ENCODE measurements at regions not wholly inside any gene's neighbourhood (a gene's known extent, or its start where the extent isn't known, plus 50 kb on each side); places are given as distances from the start of the nearest gene placed in this dataset.

DNA sequence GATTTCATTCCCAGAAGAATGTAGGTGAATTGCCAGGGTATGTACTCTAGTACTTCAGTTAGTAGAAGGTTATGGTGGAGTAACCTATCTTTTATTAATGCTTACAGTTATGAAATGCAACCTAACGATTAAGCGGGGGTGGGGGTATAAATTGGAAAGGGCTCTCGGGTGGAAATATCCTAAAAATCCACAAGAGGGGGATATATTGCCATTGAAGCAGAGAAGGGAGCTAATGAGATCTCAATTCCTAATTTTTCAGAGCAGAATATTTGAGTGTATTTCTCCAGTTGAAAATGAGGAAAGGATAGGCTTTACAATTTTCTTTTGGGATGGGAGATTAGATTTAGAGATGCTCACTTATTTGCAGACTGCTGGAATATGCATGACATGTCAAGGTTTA is 90.8 kb downstream of the DNAJB9 start:
- peak in 1 of 5 donors; percentile 23 for DNase-seq
- Histone ChIP-seq H3K27ac (ENCODE audit: low read depth in 2 of 2, low read length in 2 of 2) (no peak overlapping the region), H3K9ac (ENCODE audit: low read length in 3 of 3) (no peak overlapping the region), H3K36me3 (ENCODE audit: control insufficient read depth in 2 of 3, insufficient read depth in 3 of 3, low read length in 3 of 3) (no peaks in the 10 kb centered on the region), H3K9me3 (ENCODE audit: control insufficient read depth in 2 of 3, insufficient read depth in 1 of 3, low read length in 3 of 3) (no peaks in the 10 kb centered on the region), H3K4me1 (ENCODE audit: control insufficient read depth in 2 of 3, insufficient read depth in 2 of 3, low read depth in 1 of 3, low read length in 3 of 3) (no peaks in the 10 kb centered on the region), H3K27me3 (ENCODE audit: control insufficient read depth, insufficient read depth, low read length) (no peaks in the 10 kb centered on the region), H3K4me3 (ENCODE audit: low read length in 3 of 3) (no peak overlapping the region)
- FAIRE-seq, result no peak
- TF ChIP-seq, protein P1, sequence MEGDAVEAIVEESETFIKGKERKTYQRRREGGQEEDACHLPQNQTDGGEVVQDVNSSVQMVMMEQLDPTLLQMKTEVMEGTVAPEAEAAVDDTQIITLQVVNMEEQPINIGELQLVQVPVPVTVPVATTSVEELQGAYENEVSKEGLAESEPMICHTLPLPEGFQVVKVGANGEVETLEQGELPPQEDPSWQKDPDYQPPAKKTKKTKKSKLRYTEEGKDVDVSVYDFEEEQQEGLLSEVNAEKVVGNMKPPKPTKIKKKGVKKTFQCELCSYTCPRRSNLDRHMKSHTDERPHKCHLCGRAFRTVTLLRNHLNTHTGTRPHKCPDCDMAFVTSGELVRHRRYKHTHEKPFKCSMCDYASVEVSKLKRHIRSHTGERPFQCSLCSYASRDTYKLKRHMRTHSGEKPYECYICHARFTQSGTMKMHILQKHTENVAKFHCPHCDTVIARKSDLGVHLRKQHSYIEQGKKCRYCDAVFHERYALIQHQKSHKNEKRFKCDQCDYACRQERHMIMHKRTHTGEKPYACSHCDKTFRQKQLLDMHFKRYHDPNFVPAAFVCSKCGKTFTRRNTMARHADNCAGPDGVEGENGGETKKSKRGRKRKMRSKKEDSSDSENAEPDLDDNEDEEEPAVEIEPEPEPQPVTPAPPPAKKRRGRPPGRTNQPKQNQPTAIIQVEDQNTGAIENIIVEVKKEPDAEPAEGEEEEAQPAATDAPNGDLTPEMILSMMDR (IDR thresholded peaks at IDR 0.05; ENCODE audit: borderline replicate concordance, extremely low read depth, insufficient read depth), result no peak
- intact Hi-C loops (cut with DNase I), result no loop called here

DNA sequence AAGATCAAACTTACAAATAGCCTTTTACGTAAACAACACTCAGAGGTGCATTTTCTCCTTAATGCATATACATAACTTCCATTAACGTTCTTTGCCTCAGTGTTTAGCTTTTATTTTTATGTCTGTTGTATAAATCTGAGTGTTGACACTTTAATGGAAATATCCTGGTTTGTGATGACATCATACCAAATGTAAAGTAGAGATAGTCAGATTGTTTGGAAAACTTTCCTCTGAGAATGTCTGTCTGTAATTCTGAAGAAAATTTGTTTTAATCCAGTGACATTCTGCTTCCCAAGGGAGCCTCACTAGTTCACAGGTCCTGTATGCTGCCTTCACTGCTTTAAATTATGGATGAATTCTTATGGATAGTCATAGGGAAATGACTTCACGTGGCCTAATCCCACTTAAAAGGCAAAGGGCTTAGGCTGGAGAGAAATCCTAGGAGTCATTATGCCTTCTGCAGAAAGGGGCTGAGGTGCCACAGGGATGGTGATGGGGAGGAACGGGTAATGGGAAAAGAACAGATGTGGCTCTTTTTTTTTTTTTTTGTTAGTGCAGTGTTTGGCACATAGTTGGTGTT is 93.2 kb downstream of the DNAJB9 start:
- FAIRE-seq, result no peak
- intact Hi-C loops (cut with DNase I), result no loop called here

DNA sequence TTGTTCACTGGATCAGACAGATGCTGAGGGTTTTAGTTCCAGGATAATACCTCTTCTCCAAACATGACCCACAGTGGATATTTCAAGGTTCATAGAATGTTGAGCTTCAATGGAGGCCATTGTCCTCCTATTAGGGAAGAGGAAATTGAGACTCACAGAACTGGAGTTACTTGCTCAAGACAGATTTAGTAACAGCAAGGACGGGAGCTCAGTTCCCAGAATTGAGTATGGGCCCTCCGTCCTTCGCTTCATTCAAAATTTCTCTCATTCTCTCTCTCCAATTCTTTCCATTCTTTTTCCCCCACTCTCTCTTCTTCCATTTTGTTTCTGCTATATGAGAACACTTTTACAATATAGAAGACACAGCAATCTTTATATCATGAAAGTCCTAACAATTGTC is 94.0 kb downstream of the DNAJB9 start:
- Histone ChIP-seq H3K9me3 (ENCODE audit: control insufficient read depth in 2 of 3, insufficient read depth in 1 of 3, low read length in 3 of 3) (no peaks in the 10 kb centered on the region), H3K27ac (ENCODE audit: low read depth in 2 of 2, low read length in 2 of 2) (no peak overlapping the region), H3K9ac (ENCODE audit: low read length in 3 of 3) (no peak overlapping the region), H3K4me3 (ENCODE audit: low read length in 3 of 3) (no peak overlapping the region), H3K36me3 (ENCODE audit: control insufficient read depth in 2 of 3, insufficient read depth in 3 of 3, low read length in 3 of 3) (no peaks in the 10 kb centered on the region), H3K4me1 (ENCODE audit: control insufficient read depth in 2 of 3, insufficient read depth in 2 of 3, low read depth in 1 of 3, low read length in 3 of 3) (no peaks in the 10 kb centered on the region), H3K27me3 (ENCODE audit: control insufficient read depth, insufficient read depth, low read length) (no peaks in the 10 kb centered on the region)
- intact Hi-C loops (cut with DNase I), result no loop called here
- FAIRE-seq (no peak), DNase-seq (no peak)
- TF ChIP-seq, protein P1 (IDR thresholded peaks at IDR 0.05; ENCODE audit: borderline replicate concordance, extremely low read depth, insufficient read depth), result no peak

More for the DNA sequence above, 93.2 kb downstream of the DNAJB9 start:
- no peaks in the 10 kb centered on the region for H3K36me3 ChIP-seq (ENCODE audit: control insufficient read depth in 2 of 3, insufficient read depth in 3 of 3, low read length in 3 of 3)
- TF ChIP-seq, protein P1 (IDR thresholded peaks at IDR 0.05; ENCODE audit: borderline replicate concordance, extremely low read depth, insufficient read depth), result no peak
- H3K27me3 ChIP-seq (ENCODE audit: control insufficient read depth, insufficient read depth, low read length), result no peaks in the 10 kb centered on the region
- no peak overlapping the region for H3K4me3 ChIP-seq (ENCODE audit: low read length in 3 of 3)
- no peak overlapping the region for H3K27ac ChIP-seq (ENCODE audit: low read depth in 2 of 2, low read length in 2 of 2)
- H3K9me3 ChIP-seq (ENCODE audit: control insufficient read depth in 2 of 3, insufficient read depth in 1 of 3, low read length in 3 of 3), result no peaks in the 10 kb centered on the region
- no peaks in the 10 kb centered on the region for H3K4me1 ChIP-seq (ENCODE audit: control insufficient read depth in 2 of 3, insufficient read depth in 2 of 3, low read depth in 1 of 3, low read length in 3 of 3)
- H3K9ac ChIP-seq (ENCODE audit: low read length in 3 of 3), result no peak overlapping the region
- DNase-seq, result no peak

DNA sequence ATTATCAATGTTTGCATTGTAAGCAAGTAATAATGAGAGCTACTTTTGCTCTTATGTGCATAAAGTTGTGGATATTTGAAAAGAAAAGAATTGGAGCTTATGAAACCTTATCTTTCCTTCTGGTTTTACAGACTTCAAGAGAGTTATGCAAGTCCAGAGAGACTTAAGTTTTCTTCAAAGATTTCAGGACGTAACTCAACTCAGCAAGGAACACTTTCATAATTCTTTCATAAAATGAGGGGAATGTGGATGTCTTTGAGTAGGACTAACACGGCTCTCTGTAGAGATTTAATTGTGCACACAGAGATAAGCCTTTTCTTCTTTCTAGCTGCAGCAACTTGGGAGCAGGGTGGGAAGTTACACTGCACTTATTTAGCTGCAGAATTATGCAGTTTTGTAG is 97.5 kb downstream of the DNAJB9 start:
- no peak for DNase-seq

More for the DNA sequence above, 97.5 kb downstream of the DNAJB9 start:
- Histone ChIP-seq H3K27ac (ENCODE audit: low read depth in 2 of 2, low read length in 2 of 2) (no peak overlapping the region), H3K4me3 (ENCODE audit: low read length in 3 of 3) (no peak overlapping the region), H3K36me3 (ENCODE audit: control insufficient read depth in 2 of 3, insufficient read depth in 3 of 3, low read length in 3 of 3) (no peaks in the 10 kb centered on the region), H3K27me3 (ENCODE audit: control insufficient read depth, insufficient read depth, low read length) (no peaks in the 10 kb centered on the region), H3K4me1 (ENCODE audit: control insufficient read depth in 2 of 3, insufficient read depth in 2 of 3, low read depth in 1 of 3, low read length in 3 of 3) (no peaks in the 10 kb centered on the region), H3K9ac (ENCODE audit: low read length in 3 of 3) (no peak overlapping the region), H3K9me3 (ENCODE audit: control insufficient read depth in 2 of 3, insufficient read depth in 1 of 3, low read length in 3 of 3) (no peaks in the 10 kb centered on the region)
- intact Hi-C loops (cut with DNase I), result no loop called here
- TF ChIP-seq, protein P1 (IDR thresholded peaks at IDR 0.05; ENCODE audit: borderline replicate concordance, extremely low read depth, insufficient read depth), result no peak
- FAIRE-seq, result no peak
